CD14-positive monocyte (primary cell): ENCODE measurements at regions not wholly inside any gene's neighbourhood (a gene's known extent, or its start where the extent isn't known, plus 50 kb on each side); places are given as distances from the start of the nearest gene placed in this dataset.

Experiments
- DNase-seq, 3 donors: peaks; one replicate each; pipeline ENCODE4 v3.0.0-alpha.2; 2011 to 2022
- H2AFZ ChIP-seq: 2 replicates; pipeline ENCODE4 v1.6.0; 2012; ENCODE audit warnings: mild to moderate bottlenecking, low read depth, low read length, inconsistent platforms; ENCODE audit not compliant: insufficient read depth, poor library complexity, severe bottlenecking
- H3K27ac ChIP-seq, 2 donors: 1 replicate in 1 of 2; 2 replicates in 1 of 2; pipeline ENCODE4 v1.5.1; 2012 to 2013; ENCODE audit warnings: low read length in 2 of 2, control low read depth in 1 of 2, inconsistent platforms in 1 of 2, low read depth in 1 of 2, mild to moderate bottlenecking in 1 of 2
- H3K27me3 ChIP-seq, 2 donors: one replicate each; pipeline versions ENCODE4 v1.6.0 to v1.6.1; 2011 to 2013; ENCODE audit warnings: low read length in 2 of 2; ENCODE audit not compliant: control insufficient read depth in 2 of 2, insufficient read depth in 2 of 2
- H3K36me3 ChIP-seq, 2 donors: replicated peaks in 1 of 2; 1 replicate in 1 of 2; 2 replicates in 1 of 2; pipeline versions ENCODE4 v1.5.1 to v1.6.1; 2012 to 2013; ENCODE audit warnings: low read length in 2 of 2, control low read depth in 1 of 2, inconsistent platforms in 1 of 2, mild to moderate bottlenecking in 1 of 2; ENCODE audit not compliant: insufficient read depth in 2 of 2, control insufficient read depth in 1 of 2
- H3K4me1 ChIP-seq, 2 donors: 1 replicate in 1 of 2; 2 replicates in 1 of 2; pipeline versions ENCODE4 v1.5.1 to v1.6.1; 2012 to 2013; ENCODE audit warnings: low read length in 2 of 2, control low read depth in 1 of 2, inconsistent platforms in 1 of 2, mild to moderate bottlenecking in 1 of 2, moderate library complexity in 1 of 2; ENCODE audit not compliant: insufficient read depth in 2 of 2, control insufficient read depth in 1 of 2
- H3K4me2 ChIP-seq: replicated peaks from 2 replicates; pipeline ENCODE3; 2012; ENCODE audit warnings: low read length, moderate library complexity, mild to moderate bottlenecking; ENCODE audit not compliant: poor library complexity, severe bottlenecking; ENCODE audit errors: extremely low read depth
- H3K4me3 ChIP-seq, 3 experiments: fragments of 200-600 bp in 1 of 3; sonication (generic) in 1 of 3; replicated peaks in 1 of 3; 1 replicate in 2 of 3; 2 replicates in 1 of 3; pipeline ENCODE4 v1.5.1; 2011 to 2013; ENCODE audit warnings: low read length in 3 of 3, mild to moderate bottlenecking in 3 of 3, control low read depth in 2 of 3, low read depth in 2 of 3, inconsistent platforms in 1 of 3, moderate library complexity in 1 of 3
- H3K79me2 ChIP-seq: 2 replicates; pipeline ENCODE4 v1.6.0; 2012; ENCODE audit warnings: mild to moderate bottlenecking, control low read depth, inconsistent platforms, low read length, moderate library complexity; ENCODE audit not compliant: insufficient read depth
- H3K9ac ChIP-seq: 2 replicates; pipeline ENCODE4 v1.6.0; 2017; ENCODE audit warnings: low read length, mild to moderate bottlenecking; ENCODE audit not compliant: insufficient read depth, poor library complexity, severe bottlenecking
- H3K9me3 ChIP-seq, 2 donors: replicated peaks in 1 of 2; 1 replicate in 1 of 2; 2 replicates in 1 of 2; pipeline versions ENCODE4 v1.5.1 to v1.6.1; 2012 to 2013; ENCODE audit warnings: low read length in 2 of 2, control low read depth in 1 of 2; ENCODE audit not compliant: control insufficient read depth in 1 of 2, insufficient read depth in 1 of 2
- H4K20me1 ChIP-seq: 2 replicates; pipeline ENCODE4 v1.6.0; 2012; ENCODE audit warnings: mild to moderate bottlenecking, low read length, control low read depth, moderate library complexity; ENCODE audit not compliant: insufficient read depth
- H3K27ac Mint-ChIP-seq, 7 donors: one replicate each; pipeline ENCODE4 v1.8.0; 2020; ENCODE audit warnings: mild to moderate bottlenecking in 7 of 7, mixed read lengths in 7 of 7, moderate library complexity in 6 of 7, inconsistent platforms in 2 of 7
- H3K27me3 Mint-ChIP-seq, 3 donors: one replicate each; pipeline ENCODE4 v1.8.0; 2021 to 2022; ENCODE audit warnings: low read depth in 3 of 3, mild to moderate bottlenecking in 3 of 3, mixed read lengths in 3 of 3, moderate library complexity in 3 of 3, inconsistent platforms in 1 of 3
- H3K36me3 Mint-ChIP-seq, 2 donors: one replicate each; pipeline ENCODE4 v1.8.0; 2020; ENCODE audit warnings: mixed read lengths in 2 of 2, inconsistent platforms in 1 of 2, mild to moderate bottlenecking in 1 of 2
- H3K4me1 Mint-ChIP-seq: one replicate; pipeline ENCODE4 v1.8.0; 2020; ENCODE audit warnings: mild to moderate bottlenecking, mixed read lengths
- H3K4me3 Mint-ChIP-seq, 2 donors: one replicate each; pipeline ENCODE4 v1.8.0; 2020; ENCODE audit warnings: mild to moderate bottlenecking in 2 of 2, mixed read lengths in 2 of 2, moderate library complexity in 1 of 2
- H3K9me3 Mint-ChIP-seq, 7 donors: one replicate each; pipeline ENCODE4 v1.8.0; 2020 to 2022; ENCODE audit warnings: mixed read lengths in 7 of 7, mild to moderate bottlenecking in 6 of 7, moderate library complexity in 6 of 7, inconsistent platforms in 2 of 7
- CTCF ChIP-seq: fragments of 200-600 bp; IDR thresholded peaks from one replicate; pipeline ENCODE4 v1.8.0; 2022; ENCODE audit warnings: antibody characterized with exemption, mild to moderate bottlenecking
- WGBS: methylation state at CpG from one replicate; pipeline ENCODE4 v1.1.5; 2013; ENCODE audit warnings: missing lambda C conversion rate; ENCODE audit not compliant: insufficient coverage; 5-methylcytosine and 5-hydroxymethylcytosine counted together
- intact Hi-C, 2 donors: fragments of 100-400 bp; cut with micrococcal nuclease; formaldehyde crosslinking; loops; one replicate each; pipeline versions ENCODE4 v1.15.0 to v1.15.1; 2023

DNA sequence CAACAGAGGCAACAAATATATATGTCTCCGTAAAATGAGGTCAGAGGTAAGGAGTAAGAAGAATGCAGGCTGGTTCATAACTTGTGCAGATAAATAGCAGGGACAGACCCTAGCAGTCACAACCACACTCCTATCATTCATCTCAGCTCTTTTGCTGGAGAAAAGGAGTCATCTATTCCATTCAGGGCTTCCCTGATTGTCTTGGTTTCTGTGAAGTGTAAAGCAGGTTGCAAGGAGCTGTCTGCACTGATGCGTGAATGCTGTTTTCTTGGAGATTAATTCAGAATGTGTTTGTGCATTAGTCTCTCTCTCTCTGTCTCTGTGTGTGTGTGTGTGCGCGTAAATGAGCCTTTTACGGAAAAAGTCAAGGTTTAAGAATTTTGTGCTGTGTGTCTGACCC is 643.3 kb upstream of the SORCS1 start:
- Mint-ChIP-seq H3K27ac (no peak overlapping the region), H3K9me3 (peaks cover 0 to 1% (median 0%) of the 10 kb centered on the region in 7 donors), H3K4me1 (no peaks in the 10 kb centered on the region), H3K27me3 (peaks cover 0 to 6% (median 4%) of the 10 kb centered on the region in 3 donors), H3K36me3 (no peaks in the 10 kb centered on the region), H3K4me3 (no peak overlapping the region)
- Histone ChIP-seq H3K36me3 (no peaks in the 10 kb centered on the region), H3K4me3 (no peak overlapping the region), H3K4me1 (no peaks in the 10 kb centered on the region), H3K79me2 (no peaks in the 10 kb centered on the region), H2AFZ (no peak overlapping the region), H3K9me3 (no peaks in the 10 kb centered on the region), H3K9ac (no peak overlapping the region), H3K27me3 (no peaks in the 10 kb centered on the region), H3K4me2 (no peak overlapping the region), H3K27ac (no peak overlapping the region), H4K20me1 (no peaks in the 10 kb centered on the region)
- no peak for DNase-seq
- intact Hi-C loops: no loop called here
- WGBS: no CpG with 5 or more reads among the region's 5 CpGs
- TF ChIP-seq CTCF: no peak

- DNase-seq: no peak
- Histone ChIP-seq H3K4me3 (no peak overlapping the region), H3K79me2 (no peaks in the 10 kb centered on the region), H3K36me3 (no peaks in the 10 kb centered on the region), H3K9me3 (no peaks in the 10 kb centered on the region), H3K27me3 (no peaks in the 10 kb centered on the region), H3K4me2 (no peak overlapping the region), H3K9ac (no peak overlapping the region), H2AFZ (no peak overlapping the region), H3K4me1 (no peaks in the 10 kb centered on the region), H3K27ac (no peak overlapping the region), H4K20me1 (no peaks in the 10 kb centered on the region)
- H3K36me3 Mint-ChIP-seq: no peaks in the 10 kb centered on the region
- TF ChIP-seq CTCF: no peak
- no peak overlapping the region for H3K27ac Mint-ChIP-seq
- H3K9me3 Mint-ChIP-seq: peaks cover 0 to 1% (median 0%) of the 10 kb centered on the region in 7 donors
- peaks cover 0 to 6% (median 4%) of the 10 kb centered on the region in 3 donors for H3K27me3 Mint-ChIP-seq
- WGBS: no CpG with 5 or more reads among the region's 1 CpG
- H3K4me1 Mint-ChIP-seq: no peaks in the 10 kb centered on the region
- intact Hi-C loops: no loop called here
- no peak overlapping the region for H3K4me3 Mint-ChIP-seq
These were observed 641.5 kb upstream of the SORCS1 start for GRCh38 chr10:107806026-107806425.
